ENCODE measurements at regions not wholly inside any gene's neighbourhood (a gene's known extent, or its start where the extent isn't known, plus 50 kb on each side); places are given as distances from the start of the nearest gene placed in this dataset.

GRCh38 chr9:89877051-89878002 lies 272.5 kb downstream of the GADD45G start:
- peaks cover 20% of the 10 kb centered on the region for H3K27me3 Mint-ChIP-seq
- H3K4me3 Mint-ChIP-seq (ENCODE audit: low read depth): no peak overlapping the region
- no peak for TF ChIP-seq CTCF (IDR thresholded peaks at IDR 0.05; ENCODE audit: unreplicated experiment)
- DNase-seq (ENCODE audit: low spot score, unreplicated experiment): no peak
- peaks cover 1% of the 10 kb centered on the region for H3K4me1 Mint-ChIP-seq (ENCODE audit: low read depth)
- no peaks in the 10 kb centered on the region for H3K36me3 Mint-ChIP-seq (ENCODE audit: insufficient read depth)
- H3K27ac Mint-ChIP-seq: no peak overlapping the region
- H3K9me3 Mint-ChIP-seq (ENCODE audit: low read depth): no peaks in the 10 kb centered on the region

GRCh38 chr9:89878003-89878411 lies 273.2 kb downstream of the GADD45G start:
- H3K9me3 Mint-ChIP-seq (ENCODE audit: low read depth): no peaks in the 10 kb centered on the region
- H3K27ac Mint-ChIP-seq: no peak overlapping the region
- peaks cover 1% of the 10 kb centered on the region for H3K4me1 Mint-ChIP-seq (ENCODE audit: low read depth)
- no peaks in the 10 kb centered on the region for H3K36me3 Mint-ChIP-seq (ENCODE audit: insufficient read depth)
- H3K4me3 Mint-ChIP-seq (ENCODE audit: low read depth): no peak overlapping the region
- TF ChIP-seq CTCF (IDR thresholded peaks at IDR 0.05; ENCODE audit: unreplicated experiment): no peak
- H3K27me3 Mint-ChIP-seq: peaks cover 20% of the 10 kb centered on the region
- no peak for DNase-seq (ENCODE audit: low spot score, unreplicated experiment)

GRCh38 chr9:89878687-89879086 lies 273.9 kb downstream of the GADD45G start:
- Mint-ChIP-seq H3K9me3 (ENCODE audit: low read depth) (no peaks in the 10 kb centered on the region), H3K36me3 (ENCODE audit: insufficient read depth) (no peaks in the 10 kb centered on the region), H3K4me1 (ENCODE audit: low read depth) (peaks cover 1% of the 10 kb centered on the region), H3K27me3 (peaks cover 20% of the 10 kb centered on the region), H3K4me3 (ENCODE audit: low read depth) (no peak overlapping the region), H3K27ac (peak overlapping the region; percentile 58)
- no peak for DNase-seq (ENCODE audit: low spot score, unreplicated experiment)
- no peak for TF ChIP-seq CTCF (IDR thresholded peaks at IDR 0.05; ENCODE audit: unreplicated experiment)

- H3K9me3 Mint-ChIP-seq (ENCODE audit: low read depth): no peaks in the 10 kb centered on the region
- H3K4me1 Mint-ChIP-seq (ENCODE audit: low read depth): peaks cover 1% of the 10 kb centered on the region
- no peaks in the 10 kb centered on the region for H3K36me3 Mint-ChIP-seq (ENCODE audit: insufficient read depth)
- no peak overlapping the region for H3K27ac Mint-ChIP-seq
- TF ChIP-seq CTCF (IDR thresholded peaks at IDR 0.05; ENCODE audit: unreplicated experiment): no peak
- no peak overlapping the region for H3K4me3 Mint-ChIP-seq (ENCODE audit: low read depth)
- H3K27me3 Mint-ChIP-seq: peaks cover 20% of the 10 kb centered on the region
- no peak for DNase-seq (ENCODE audit: low spot score, unreplicated experiment)
Observed at GRCh38 chr9:89879276-89879675, 274.5 kb downstream of the GADD45G start.

- peaks cover 1% of the 10 kb centered on the region for H3K4me1 Mint-ChIP-seq (ENCODE audit: low read depth)
- H3K27ac Mint-ChIP-seq: no peak overlapping the region
- no peak overlapping the region for H3K4me3 Mint-ChIP-seq (ENCODE audit: low read depth)
- TF ChIP-seq CTCF (IDR thresholded peaks at IDR 0.05; ENCODE audit: unreplicated experiment): no peak
- DNase-seq (ENCODE audit: low spot score, unreplicated experiment): no peak
- H3K27me3 Mint-ChIP-seq: peaks cover 18% of the 10 kb centered on the region
- no peaks in the 10 kb centered on the region for H3K9me3 Mint-ChIP-seq (ENCODE audit: low read depth)
- H3K36me3 Mint-ChIP-seq (ENCODE audit: insufficient read depth): no peaks in the 10 kb centered on the region
Observed at GRCh38 chr9:89879701-89880100, 274.9 kb downstream of the GADD45G start.
